ENCODE measurements at regions not wholly inside any gene's neighbourhood (a gene's known extent, or its start where the extent isn't known, plus 50 kb on each side); places are given as distances from the start of the nearest gene placed in this dataset.

GRCh38 chr1:229210844-229211243 is 60.1 kb upstream of the RAB4A start:
- Histone ChIP-seq H3K4me3 (ENCODE audit: severe bottlenecking) (no peak overlapping the region), H3K27me3 (ENCODE audit: insufficient read depth, poor library complexity, severe bottlenecking) (no peaks in the 10 kb centered on the region), H3K27ac (ENCODE audit: poor library complexity, severe bottlenecking) (no peak overlapping the region), H3K9me3 (ENCODE audit: severe bottlenecking) (no peaks in the 10 kb centered on the region), H3K4me1 (ENCODE audit: insufficient read depth, poor library complexity, severe bottlenecking) (no peaks in the 10 kb centered on the region), H3K36me3 (ENCODE audit: low read depth) (no peaks in the 10 kb centered on the region)
- TF ChIP-seq, protein P1, sequence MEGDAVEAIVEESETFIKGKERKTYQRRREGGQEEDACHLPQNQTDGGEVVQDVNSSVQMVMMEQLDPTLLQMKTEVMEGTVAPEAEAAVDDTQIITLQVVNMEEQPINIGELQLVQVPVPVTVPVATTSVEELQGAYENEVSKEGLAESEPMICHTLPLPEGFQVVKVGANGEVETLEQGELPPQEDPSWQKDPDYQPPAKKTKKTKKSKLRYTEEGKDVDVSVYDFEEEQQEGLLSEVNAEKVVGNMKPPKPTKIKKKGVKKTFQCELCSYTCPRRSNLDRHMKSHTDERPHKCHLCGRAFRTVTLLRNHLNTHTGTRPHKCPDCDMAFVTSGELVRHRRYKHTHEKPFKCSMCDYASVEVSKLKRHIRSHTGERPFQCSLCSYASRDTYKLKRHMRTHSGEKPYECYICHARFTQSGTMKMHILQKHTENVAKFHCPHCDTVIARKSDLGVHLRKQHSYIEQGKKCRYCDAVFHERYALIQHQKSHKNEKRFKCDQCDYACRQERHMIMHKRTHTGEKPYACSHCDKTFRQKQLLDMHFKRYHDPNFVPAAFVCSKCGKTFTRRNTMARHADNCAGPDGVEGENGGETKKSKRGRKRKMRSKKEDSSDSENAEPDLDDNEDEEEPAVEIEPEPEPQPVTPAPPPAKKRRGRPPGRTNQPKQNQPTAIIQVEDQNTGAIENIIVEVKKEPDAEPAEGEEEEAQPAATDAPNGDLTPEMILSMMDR (IDR thresholded peaks at IDR 0.05; ENCODE audit: poor library complexity, severe bottlenecking), result no peak
- DNase-seq (ENCODE audit: low spot score) (no peak), ATAC-seq (ENCODE audit: low read depth) (no peak)

- Histone ChIP-seq H3K9me3 (ENCODE audit: severe bottlenecking) (no peaks in the 10 kb centered on the region), H3K27ac (ENCODE audit: poor library complexity, severe bottlenecking) (no peak overlapping the region), H3K4me1 (ENCODE audit: insufficient read depth, poor library complexity, severe bottlenecking) (no peaks in the 10 kb centered on the region), H3K27me3 (ENCODE audit: insufficient read depth, poor library complexity, severe bottlenecking) (no peaks in the 10 kb centered on the region), H3K4me3 (ENCODE audit: severe bottlenecking) (no peak overlapping the region), H3K36me3 (ENCODE audit: low read depth) (no peaks in the 10 kb centered on the region)
- DNase-seq (ENCODE audit: low spot score), result no peak
- TF ChIP-seq, protein P1 (IDR thresholded peaks at IDR 0.05; ENCODE audit: poor library complexity, severe bottlenecking), result no peak
- ATAC-seq (ENCODE audit: low read depth), result no peak
Observed at GRCh38 chr1:229213797-229214196, 57.1 kb upstream of the RAB4A start.

DNA sequence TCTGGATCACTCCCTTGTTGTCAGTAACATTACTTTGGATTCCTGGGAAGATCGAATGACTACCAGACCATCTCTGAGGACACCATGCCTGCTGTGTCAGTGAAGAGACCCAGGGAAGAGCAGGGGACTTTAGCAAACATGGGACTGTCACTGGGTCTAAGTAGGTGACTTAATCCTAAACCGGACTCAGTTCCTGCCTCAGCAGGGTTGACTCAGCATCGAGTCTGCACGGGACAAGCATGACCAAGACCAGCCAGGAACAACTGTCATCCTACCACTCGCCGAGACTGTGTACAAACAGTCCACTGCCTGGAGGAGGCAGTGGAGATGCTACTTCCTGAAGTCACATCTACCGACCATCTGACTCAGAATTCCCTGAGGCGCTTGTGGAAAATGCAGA is 53.2 kb upstream of the RAB4A start:
- ATAC-seq (ENCODE audit: low read depth) (no peak), DNase-seq (ENCODE audit: low spot score) (no peak)
- H3K4me3 ChIP-seq (ENCODE audit: severe bottlenecking), result no peak overlapping the region
- no peaks in the 10 kb centered on the region for H3K27me3 ChIP-seq (ENCODE audit: insufficient read depth, poor library complexity, severe bottlenecking)
- no peaks in the 10 kb centered on the region for H3K9me3 ChIP-seq (ENCODE audit: severe bottlenecking)
- peaks cover 11% of the 10 kb centered on the region for H3K4me1 ChIP-seq (ENCODE audit: insufficient read depth, poor library complexity, severe bottlenecking)
- TF ChIP-seq, protein P1 (IDR thresholded peaks at IDR 0.05; ENCODE audit: poor library complexity, severe bottlenecking), result no peak
- no peaks in the 10 kb centered on the region for H3K36me3 ChIP-seq (ENCODE audit: low read depth)
- H3K27ac ChIP-seq (ENCODE audit: poor library complexity, severe bottlenecking), result no peak overlapping the region

DNA sequence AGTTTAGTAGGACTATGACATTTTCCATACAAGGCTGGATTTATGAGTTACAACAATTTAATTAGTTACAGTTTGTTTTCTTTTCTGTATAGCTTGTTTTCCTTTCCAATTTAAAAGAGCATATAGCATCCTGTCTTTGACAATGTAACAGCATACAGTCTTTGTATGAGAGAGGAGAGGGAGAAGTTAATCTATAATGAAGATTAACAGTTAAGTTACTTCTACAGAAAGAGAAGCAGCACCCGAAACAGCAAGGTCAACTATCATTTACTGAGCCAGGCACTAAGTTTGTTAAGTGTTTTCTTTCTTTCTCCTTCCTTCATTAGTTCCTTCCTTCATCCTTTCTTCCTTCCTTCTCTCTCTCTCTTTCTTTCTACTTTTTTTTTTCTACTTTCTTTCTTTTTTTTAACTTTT is 52.3 kb upstream of the RAB4A start:
- Histone ChIP-seq H3K4me3 (ENCODE audit: severe bottlenecking) (no peak overlapping the region), H3K27me3 (ENCODE audit: insufficient read depth, poor library complexity, severe bottlenecking) (no peaks in the 10 kb centered on the region), H3K27ac (ENCODE audit: poor library complexity, severe bottlenecking) (no peak overlapping the region), H3K4me1 (ENCODE audit: insufficient read depth, poor library complexity, severe bottlenecking) (peaks cover 11% of the 10 kb centered on the region), H3K9me3 (ENCODE audit: severe bottlenecking) (no peaks in the 10 kb centered on the region), H3K36me3 (ENCODE audit: low read depth) (no peaks in the 10 kb centered on the region)
- TF ChIP-seq, protein P1 (IDR thresholded peaks at IDR 0.05; ENCODE audit: poor library complexity, severe bottlenecking), result no peak
- DNase-seq (ENCODE audit: low spot score) (no peak), ATAC-seq (ENCODE audit: low read depth) (no peak)

DNA sequence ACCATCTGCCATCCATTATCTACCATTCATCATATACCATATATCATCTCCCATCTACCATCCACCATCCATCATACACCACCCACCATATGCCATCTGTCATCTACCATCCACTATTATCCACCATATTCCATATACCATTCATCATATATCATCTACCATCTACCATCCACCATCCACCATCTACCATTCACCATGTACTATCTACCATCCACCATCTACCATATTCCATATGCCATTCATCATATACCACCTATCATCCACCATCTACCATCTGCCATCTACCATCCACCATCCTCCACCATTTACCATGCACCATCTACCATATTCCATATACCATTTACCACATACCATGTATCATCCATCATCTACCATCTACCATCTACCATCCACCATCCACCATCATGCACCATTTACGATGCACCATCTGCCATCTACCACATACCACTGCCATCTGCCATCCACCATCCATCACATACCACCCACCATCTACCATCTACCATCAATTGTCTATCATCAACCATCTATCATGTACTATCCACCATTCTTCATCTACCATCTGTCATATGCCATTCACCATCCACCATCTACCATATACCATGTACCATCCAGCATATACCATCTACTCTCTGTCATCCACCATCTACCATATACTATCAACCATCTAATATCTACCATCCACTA is 50.6 kb upstream of the RAB4A start:
- no peak for DNase-seq (ENCODE audit: low spot score)
- TF ChIP-seq, protein P1 (IDR thresholded peaks at IDR 0.05; ENCODE audit: poor library complexity, severe bottlenecking), result no peak
- no peak for ATAC-seq (ENCODE audit: low read depth)
- Histone ChIP-seq H3K36me3 (ENCODE audit: low read depth) (no peaks in the 10 kb centered on the region), H3K9me3 (ENCODE audit: severe bottlenecking) (no peaks in the 10 kb centered on the region), H3K27me3 (ENCODE audit: insufficient read depth, poor library complexity, severe bottlenecking) (no peaks in the 10 kb centered on the region), H3K27ac (ENCODE audit: poor library complexity, severe bottlenecking) (no peak overlapping the region), H3K4me3 (ENCODE audit: severe bottlenecking) (no peak overlapping the region), H3K4me1 (ENCODE audit: insufficient read depth, poor library complexity, severe bottlenecking) (peaks cover 18% of the 10 kb centered on the region)

All from RWPE2 (cell line).